Activated CD8-positive, alpha-beta memory T cell treated with anti-CD3 and anti-CD28 coated beads for 4 hours (primary cell): ENCODE measurements at regions not wholly inside any gene's neighbourhood (a gene's known extent, or its start where the extent isn't known, plus 50 kb on each side); places are given as distances from the start of the nearest gene placed in this dataset.
"Not testable (repeated sequence)": the region's sequence is repeated elsewhere in the genome, so short reads cannot be mapped to it uniquely, and the experiment has no call there.

Experiments
- DNase-seq, 2 donors: peaks; one replicate each; pipeline ENCODE4 v3.0.0-alpha.2; 2020; ENCODE audit warnings: low read depth in 2 of 2

DNA sequence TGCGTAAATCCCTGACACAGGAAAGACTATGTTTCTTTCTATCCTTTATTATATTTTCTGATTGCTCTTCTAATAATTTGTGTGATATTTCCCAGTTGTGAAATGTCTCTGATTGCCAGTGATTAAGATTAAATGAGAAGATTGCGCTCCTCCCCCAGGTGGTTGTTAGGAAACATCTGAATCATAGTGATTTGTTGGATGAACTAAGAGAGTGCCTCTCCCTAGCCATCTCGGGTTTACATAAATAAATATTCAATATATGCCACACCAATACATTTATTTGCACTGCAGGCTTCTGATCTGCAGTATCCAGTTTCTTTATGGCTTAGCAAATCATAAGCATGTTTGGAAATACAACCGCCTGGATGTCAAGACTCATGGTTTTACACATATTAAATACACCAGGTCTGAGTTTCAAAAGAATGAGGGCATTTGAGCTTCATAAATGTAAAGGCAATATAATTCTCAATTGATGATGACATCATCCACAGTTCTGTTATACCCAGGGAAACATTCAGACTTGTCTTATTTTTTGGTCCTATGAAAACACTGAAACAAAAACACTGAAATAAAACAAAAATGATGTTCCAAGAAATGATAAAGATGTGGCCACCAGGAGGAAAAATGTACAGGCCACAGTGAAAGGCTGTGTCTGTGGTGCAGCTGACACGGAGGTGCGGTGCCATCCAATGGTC lies 826.7 kb upstream of the ACVR2A start:
- DNase-seq = no peak

DNA sequence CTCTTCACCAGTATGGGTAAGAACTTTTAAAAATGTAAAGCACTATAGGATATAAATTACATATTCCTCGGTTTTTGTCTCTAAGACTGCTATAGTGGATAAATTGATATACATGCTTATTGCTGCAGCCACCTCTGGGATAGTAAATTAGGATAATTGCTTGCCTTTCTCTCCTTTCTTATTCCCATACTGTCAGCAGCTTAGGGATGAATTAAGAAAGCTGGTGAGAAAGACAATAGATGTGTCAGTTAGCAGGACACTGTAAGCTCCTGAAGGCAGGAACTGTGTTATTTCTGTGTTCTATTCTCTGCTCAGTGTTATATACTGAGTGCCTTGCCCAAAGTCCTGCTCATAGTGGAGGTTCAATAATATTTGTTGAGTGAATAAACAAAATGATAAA lies 828.6 kb upstream of the ACVR2A start:
- DNase-seq = no peak

DNA sequence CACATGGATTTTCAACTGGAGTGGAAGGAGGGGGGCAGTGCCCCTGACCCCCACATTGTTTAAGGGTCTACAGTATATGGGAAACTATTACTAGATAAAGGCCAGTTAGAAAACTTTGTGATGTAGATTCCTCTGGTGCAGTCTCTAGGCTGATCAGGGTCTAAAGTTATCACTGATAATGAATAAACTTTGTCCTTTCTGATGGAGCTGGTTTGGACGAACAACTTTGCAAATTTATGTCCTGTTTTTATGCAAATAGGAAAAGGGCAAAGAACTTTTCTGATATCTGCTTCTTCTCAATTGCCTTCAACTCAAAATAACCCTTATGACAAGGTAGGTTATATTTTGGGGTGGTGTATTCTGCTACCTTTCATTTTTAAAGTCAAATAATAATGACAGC lies 829.2 kb upstream of the ACVR2A start:
- no peak for DNase-seq

DNA sequence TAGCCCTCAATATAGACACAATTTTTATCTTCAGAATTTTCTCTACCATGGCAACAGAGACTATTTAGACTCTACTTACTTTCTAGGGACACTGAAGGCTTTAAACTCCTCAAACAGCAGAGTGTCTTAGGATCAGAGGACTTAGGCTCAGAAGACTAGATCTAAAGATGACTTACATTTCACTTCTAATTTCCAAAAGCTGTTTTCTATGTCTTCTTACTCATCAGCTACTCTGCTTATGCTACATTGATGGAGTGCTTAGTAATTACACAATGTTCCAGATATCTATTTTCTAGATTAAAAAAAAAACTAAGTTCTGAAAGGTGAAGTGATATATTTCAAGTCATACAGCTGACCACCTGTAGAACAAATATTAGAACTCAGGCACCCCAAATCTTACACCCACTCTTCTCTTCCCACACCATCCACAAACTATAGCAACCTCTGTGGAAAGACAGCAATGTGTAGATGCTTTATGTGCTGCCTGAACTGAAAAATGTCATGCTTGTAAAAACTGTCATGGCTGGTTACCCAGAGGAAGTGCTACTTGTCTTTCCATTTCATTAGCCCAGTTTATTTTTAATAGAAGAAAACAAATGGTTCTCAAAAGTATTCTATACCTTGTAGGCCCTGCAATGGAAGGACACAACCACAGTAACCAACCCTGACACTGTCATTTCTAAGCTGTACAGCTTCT lies 831.0 kb upstream of the ACVR2A start:
- DNase-seq = no peak

DNA sequence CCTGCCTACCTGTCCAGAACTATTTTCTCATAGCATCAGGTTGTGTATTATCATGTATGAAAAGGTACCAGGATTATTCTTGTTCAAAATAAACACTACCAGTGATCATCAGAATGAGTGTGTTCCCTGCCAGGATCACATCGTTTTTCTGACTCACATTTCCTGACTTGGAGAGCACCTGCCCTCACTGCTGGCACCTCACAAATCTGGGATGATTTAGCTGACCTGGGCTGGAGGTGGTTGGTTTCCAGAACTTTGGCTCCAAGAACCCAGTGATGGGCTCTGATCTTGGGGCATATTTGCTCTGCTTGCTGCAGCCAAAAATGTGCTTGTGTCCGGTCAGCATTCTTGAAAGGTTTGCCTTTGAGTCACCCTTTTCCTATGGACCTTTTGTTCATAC lies 836.3 kb upstream of the ACVR2A start:
- no peak for DNase-seq

DNA sequence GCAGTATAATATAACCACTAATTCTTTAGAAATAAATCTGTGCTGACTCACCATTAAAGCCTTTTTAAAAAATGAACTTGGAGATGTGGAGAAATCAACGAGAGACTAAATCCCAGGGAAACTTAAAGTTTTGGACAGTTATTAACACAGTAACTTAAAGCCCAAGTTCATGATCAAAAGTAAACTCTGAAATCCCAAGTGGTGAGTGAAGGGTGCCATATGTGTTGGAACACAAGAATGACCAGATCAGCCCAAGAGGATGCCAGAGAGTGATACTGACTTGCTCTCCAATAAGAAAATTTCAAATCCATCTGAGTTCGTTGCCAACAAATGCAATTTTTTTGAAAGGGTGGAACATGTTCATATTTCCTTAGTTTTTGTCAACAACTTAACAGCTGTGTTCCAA lies 838.1 kb upstream of the ACVR2A start:
- DNase-seq = no peak

DNA sequence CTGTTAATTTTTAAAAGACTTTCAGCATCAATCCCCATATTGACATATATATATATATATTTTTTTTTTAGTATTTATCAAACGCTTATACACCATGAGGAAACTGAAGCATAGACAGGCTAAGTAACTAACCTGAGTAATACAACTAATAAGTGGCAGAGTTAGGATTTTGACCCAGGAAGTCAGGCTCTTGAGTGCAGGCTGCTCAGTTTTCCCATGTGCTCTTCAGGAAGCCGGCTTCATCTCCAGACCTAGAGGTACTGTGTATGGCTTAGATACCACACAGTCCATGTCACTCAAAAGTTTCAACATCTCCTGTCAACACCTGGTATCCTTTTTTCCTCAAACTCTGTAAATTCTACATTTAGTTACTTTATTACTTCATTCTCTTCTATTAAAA lies 841.7 kb upstream of the ACVR2A start:
- DNase-seq = no peak

DNA sequence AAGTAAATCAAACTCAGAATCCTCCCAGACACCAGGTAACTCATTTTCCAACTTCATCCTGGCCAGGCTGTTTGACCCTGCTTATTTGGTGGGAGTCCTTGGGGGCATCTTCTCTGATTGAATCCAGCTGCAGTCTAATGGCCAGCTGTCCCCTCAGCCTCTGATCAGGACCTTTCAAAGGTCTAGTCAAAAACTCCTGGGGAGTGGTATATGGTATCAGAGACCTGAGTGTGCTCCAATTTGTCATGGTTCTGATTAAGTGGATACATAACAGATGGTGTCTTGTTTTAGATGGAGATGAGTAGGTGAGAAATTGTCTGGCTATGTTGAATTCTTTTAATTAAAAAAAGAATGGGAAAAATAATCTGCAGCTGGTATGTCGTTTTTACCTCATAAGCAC lies 842.6 kb upstream of the ACVR2A start:
- no peak for DNase-seq

DNA sequence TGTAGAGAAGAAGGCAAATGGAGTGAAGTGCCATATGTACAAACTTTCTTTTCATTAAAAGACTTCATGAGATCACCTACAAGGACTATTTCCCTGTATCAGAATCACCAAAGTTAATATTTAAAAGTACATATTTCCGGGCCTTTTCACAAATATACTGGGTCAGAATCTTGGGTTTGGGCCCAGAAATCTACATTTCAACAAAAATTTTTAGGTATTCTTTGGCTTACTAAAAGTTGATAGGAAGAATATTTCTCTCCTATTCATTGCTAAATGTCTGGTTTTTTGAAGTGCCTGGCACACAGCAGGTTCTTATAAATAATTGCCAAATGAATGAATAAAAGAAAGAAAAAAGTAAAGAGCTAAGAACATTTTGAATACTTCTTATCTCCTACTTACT lies 843.8 kb upstream of the ACVR2A start:
- DNase-seq = no peak

DNA sequence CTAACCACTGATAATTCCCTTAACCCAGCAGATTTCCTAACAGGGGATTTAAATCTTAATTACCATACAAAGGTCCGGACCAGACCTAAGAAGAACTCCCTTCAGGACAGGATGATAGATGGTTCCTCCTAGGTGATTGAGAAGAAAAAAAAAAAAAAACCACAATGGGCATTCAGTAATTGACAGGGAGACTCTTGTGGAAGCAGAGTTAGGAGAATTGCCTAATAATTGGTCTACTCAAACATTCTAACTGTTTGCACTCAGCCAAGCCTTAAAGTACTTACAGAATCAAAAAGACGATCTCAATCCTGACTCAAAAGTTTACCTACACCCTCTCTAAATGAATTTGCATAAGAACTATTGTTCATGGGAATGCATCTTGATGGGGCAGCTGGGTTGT lies 844.7 kb upstream of the ACVR2A start:
- DNase-seq = not testable (repeated sequence)

DNA sequence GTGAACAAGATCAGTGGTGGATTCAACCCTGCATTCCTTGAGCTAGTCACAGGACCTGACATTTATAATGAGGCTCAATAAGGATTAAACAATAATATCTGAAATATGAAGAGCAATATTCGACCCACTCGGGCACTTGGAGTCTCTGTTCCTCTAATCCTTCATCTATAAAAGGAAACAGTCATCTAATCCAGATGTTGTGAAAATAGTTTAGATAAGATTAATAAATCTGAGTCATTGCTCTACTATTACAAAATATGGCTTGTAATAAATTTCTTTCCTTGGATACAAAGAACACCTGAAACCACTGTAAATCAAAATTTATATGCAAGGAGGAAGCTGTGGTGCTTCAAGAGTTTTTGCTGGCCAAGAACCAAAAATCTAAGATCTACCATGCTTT lies 846.9 kb upstream of the ACVR2A start:
- no peak for DNase-seq

DNA sequence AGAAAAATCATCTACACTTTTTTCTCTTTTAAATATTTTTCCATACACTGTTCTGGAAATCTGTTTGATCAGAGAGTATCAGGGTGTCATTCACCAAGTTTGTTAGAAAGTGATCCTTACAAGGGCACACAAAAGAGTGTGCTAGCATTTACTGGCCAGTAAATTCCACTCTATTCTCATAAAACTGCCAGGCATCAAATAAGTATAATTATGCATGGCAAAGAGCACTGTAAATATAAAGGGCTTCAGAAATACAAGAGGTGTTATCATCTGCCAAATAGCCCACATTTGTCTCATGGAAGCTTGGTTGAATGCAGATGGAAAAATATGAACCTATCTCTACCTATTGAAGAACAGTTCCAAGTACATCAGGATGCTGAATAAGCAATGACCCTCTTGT lies 847.3 kb upstream of the ACVR2A start:
- DNase-seq = no peak

DNA sequence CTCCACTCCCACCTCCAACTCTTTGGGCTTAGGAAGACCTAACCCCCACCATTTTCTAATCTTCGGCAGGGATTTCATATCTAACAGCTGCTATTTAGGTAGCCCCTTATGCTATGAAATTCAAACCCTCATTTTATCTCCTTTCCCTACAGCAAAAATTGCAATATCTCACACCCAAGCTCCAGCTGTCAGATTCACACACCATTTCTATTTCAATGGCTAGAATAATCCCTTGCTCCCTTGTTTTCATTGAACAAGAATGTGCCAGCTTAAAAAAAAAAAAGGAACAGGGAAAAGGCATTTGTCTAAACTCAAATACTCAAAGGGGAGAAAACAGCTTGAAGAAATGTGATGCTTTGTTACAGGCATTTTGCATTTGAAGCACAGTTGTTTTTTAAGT lies 850.6 kb upstream of the ACVR2A start:
- no peak for DNase-seq

DNA sequence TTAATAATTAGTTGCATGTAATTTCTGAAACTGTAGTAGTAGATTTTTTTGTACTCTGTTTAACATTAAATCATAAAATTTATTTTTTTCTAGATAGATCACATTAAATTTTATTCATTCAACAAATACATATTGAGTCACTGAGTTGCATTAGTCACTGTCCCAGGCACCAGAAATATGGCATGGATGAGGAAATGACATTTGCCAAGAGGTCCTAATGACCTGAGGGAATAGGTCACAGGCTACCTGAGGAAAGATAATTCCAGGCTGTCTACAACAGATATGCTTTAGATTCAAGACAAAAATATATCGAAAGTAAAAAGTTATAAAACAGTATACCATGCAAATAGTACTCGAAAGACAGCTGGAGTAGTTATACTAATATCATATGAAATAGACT lies 852.4 kb upstream of the ACVR2A start:
- DNase-seq = no peak

DNA sequence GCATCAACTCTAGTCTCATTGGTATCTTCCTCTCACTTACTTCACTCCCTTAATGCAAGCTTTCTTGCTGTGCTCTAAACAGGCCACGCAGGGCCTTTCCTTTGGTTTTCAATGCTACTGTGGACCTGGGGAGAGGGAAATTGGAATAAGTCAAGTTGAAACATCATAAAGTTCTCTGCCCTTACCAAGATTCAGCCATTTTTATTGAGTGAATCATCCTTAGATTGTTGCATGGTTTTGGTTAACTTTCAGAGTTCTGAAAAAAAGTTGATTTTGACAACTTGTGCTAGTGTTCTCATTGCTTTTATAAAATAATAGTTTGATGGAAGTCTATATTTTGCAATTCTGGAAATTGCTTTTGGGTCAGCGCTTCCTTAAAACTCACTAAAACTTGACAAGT lies 852.8 kb upstream of the ACVR2A start:
- no peak for DNase-seq

DNA sequence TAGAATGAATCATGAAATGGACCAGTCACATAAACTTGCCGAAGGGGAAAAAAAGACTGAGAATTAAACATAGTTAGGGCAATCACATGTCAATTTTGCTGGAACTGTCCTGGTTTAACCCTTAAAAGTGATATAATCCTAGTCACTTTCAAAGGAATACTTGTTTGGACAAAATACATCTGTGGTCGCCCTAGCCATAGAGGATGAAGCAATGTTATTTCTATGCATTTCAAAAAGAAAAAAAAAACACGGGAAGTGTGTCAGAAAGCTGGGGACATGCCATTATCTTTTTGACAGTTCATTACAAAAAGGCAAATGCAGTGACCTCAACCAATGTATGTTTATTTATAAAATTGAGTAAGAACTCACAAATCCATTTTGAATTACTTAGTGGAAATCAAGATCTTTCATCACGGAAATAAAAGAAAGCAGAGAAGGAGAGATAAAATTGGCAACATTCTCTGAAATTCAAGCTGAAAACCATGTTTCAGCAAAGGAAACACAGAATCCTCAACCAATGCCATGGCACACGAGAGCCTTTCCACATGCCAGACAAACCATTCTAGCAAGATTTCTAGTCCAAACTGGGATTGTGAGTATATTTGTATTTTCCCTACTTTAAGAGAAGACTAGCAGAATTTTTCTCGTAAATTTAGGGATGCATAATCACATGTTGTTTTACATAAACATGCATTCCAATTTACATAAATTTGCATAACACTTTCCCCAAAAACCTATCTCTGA lies 854.3 kb upstream of the ACVR2A start:
- no peak for DNase-seq

DNA sequence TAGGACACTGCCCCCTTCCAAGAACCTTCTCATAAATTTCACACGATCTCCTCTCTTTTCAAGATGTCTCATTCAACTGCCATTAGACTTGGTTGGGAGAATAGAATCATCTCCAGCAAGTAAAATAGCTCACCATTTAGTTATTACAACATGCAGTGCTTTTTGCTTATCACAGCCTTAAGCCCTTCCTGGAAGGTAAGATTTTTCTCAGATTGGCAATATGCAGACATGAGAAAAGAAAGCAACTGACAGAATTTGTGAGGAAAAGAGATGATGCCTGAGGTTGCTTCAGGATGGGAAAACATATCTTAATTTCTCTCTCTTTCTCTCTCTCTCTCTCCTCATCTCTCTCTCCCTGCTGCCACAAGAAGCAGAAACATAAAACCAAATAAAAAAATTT lies 855.1 kb upstream of the ACVR2A start:
- DNase-seq = no peak

DNA sequence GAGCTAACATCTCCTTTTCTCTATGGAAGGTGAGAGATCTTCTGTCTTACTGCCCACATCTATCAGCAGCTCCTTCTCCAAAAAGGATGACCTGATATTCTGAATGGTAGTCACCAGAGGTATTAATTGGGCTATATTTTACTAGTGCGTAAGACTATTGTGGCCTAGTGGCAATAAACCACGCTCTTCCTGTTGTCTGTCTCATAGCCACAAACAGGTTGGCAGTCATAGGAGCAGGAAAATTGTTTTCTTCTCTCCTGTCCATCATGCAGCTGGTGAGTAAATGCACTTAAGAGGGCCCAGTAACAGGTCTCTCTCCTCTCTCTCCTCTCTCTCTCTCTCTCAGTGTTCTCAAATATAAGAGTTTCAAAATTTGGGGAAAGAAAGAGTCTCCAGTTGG lies 856.8 kb upstream of the ACVR2A start:
- DNase-seq = no peak

DNA sequence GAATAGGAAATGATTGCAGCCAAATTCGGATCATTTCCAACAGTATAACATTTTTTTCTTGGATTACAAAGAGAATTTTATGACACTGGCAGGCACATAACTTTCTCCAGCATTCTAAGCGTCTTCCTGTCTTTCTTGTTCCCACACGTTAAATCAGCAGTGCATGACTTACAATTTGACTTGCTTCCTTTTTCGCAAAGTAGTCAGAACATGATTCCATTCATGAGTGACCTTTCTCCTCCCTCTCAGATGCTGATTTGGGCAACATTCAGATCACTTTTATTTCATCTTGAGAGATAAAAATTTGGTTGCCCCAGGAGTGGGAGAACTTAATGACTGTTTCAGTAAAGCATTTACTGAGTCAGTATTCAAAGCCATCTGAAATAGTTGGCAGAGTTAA lies 858.7 kb upstream of the ACVR2A start:
- DNase-seq = no peak

DNA sequence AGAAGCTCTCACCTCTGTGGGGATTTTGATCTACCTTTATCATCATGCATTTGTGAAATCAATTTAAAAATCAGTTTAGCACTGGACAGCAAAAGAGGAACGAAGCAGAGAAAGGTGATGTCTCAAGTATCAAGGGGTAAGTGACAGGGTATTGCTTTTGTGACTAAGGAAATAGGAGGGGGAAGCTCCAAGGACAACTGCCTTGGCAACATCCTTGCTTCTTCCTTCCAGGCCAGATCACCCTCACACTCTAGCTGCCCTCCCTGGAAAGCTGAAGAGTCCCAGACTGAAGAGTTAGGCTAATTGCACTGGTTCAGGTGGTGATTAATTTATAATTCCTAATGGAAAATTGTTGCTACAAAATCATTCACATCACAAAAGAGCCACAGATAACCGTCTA lies 859.1 kb upstream of the ACVR2A start:
- no peak for DNase-seq

DNA sequence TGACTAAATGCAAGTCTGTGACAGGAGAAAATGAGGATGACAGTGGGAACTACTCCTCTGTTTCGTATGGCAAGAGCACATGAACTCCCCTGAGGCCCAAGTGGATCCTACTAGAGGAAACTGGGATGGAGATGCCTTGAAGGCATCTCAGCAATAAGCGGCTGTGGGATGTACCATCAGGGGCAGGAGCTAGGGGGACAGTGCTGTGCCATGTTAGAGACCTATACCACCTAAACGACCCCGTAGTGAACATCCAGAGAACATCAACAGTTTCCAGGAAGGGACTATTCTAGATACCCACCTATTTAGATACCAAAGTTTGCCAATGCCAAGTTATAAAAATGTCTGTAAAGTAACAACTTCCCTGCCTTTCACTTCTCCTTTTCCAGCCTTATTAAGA lies 860.8 kb upstream of the ACVR2A start:
- DNase-seq = no peak

DNA sequence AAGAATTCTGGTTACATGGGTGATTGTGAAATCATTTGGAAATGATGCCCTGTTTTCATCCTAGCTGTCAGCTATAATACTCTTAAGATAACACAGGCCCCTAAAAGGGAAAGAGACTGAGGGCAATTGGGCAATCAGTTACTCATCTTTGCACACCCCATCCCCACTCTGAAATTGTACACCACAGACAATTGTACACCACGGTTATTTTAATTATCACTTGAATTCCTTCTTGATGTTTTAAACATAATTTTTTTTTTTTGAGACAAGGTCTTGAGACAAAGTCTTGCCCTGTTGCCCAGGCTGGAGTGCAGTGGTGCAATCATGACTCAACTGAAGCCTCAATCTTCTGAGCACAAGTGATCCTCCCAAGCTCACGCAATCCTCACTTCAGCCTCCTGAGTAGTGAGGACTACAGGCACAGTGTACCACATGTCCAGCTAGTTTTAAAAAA lies 862.4 kb upstream of the ACVR2A start:
- DNase-seq = no peak

DNA sequence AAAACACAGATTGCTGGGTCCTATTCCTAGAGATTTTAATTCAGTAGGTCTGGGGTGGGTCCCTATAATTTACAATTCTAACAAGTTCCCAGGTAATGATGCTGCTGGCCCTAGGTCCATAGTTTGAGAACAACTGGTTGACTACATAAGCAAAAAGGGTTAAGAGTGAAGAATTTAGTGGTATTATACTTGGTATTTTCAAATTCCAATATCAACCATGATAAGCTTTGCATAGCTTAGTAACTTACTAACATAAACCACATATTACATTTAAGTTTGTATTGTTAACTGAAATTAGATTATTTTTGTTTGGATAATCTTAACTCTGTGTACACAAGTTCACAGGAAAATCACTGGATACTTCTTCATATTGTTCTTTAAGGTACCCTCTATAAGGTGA lies 862.9 kb upstream of the ACVR2A start:
- no peak for DNase-seq
